Suppressor macrophage treated with lipopolysaccharide for 4 hours (primary cell): ENCODE measurements at regions not wholly inside any gene's neighbourhood (a gene's known extent, or its start where the extent isn't known, plus 50 kb on each side); places are given as distances from the start of the nearest gene placed in this dataset.
"Not testable (repeated sequence)": the region's sequence is repeated elsewhere in the genome, so short reads cannot be mapped to it uniquely, and the experiment has no call there.

Source experiments
- DNase-seq: peaks from one replicate; pipeline ENCODE4 v3.0.0-alpha.2; 2020

DNA sequence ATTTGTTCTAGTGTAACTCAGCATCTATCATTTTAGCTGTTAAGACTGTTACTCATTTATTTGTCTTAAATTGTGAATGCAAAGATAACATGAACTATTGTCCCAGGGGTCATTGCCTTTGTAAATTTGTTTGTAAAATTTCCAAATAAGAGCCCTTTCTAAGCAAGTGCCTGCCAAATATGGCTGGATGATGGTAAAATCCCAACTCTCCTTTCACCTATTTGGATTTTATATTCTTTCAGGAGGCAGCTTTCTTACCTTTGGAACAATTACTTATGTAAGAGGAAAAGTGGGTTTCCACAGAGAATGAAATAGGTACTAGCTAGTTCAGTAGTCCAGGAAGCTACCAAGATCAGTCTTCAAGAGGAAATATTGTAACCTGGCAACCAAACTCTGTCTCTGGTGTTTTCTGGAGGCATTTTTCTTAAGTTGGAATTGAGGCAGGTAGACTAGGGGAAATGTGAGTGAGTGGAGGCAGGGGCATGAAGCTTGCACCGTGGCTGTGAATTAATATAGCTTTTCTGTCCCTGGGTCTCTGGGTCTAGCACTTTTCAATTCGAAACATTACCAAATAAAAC lies 88.5 kb upstream of the XIST start:
- no peak for DNase-seq

DNA sequence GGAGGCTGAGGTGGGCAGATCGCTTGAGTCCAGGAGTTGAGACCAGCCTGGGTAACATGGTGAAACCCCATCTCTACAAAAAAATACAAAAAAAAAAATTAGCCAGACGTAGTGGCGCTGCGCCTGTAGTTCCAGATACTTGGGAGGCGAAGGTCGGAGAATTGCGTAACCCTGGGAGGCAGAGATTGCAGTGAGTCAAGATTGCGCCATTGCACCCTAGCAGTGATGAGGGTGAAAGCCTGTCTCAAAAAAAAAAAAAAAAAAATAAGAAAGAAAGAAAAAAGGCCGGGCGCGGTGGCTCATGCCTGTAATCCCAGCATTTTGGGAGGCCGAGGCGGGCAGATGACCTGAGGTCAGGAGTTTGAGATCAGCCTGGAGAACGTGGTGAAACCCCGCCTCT lies 85.3 kb upstream of the XIST start:
- DNase-seq: peak; percentile 76

DNA sequence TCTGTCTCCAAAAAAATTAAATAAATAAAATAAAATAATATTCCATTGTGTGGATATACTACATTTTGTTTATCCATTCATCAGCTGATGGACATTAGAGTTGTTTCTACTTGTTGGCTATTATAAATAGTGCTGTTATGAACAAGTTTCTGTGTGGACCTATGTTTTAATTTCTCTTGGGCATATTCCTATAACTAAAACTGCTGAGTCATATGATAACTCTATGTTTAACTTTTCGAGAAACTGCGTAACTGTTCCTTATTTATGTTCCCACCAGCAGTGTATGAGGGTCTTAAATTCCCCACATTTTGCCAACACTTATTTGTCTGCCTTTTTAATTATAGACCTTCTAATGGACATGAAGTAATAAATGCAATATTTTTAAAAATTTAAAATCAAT lies 80.0 kb upstream of the XIST start:
- no peak for DNase-seq

DNA sequence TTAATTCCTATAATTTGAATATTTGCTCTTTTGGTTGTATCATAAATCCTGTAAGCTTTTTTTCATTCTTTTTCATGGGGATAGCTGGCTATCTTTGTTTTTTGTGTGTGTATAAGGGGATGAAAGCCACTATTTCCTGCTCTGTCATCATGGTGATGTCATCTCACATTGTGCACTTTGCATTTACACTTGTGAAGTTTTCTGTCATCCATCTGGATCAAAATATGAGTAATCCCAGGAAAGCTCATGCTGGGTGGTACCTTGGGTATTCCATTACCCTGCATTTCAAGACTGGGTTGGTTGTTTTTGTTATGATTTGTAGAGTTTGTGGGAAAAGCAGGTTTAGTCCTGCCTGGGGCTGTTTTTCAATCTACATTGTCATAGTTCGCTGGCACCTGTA lies 77.8 kb upstream of the XIST start:
- DNase-seq: no peak

DNA sequence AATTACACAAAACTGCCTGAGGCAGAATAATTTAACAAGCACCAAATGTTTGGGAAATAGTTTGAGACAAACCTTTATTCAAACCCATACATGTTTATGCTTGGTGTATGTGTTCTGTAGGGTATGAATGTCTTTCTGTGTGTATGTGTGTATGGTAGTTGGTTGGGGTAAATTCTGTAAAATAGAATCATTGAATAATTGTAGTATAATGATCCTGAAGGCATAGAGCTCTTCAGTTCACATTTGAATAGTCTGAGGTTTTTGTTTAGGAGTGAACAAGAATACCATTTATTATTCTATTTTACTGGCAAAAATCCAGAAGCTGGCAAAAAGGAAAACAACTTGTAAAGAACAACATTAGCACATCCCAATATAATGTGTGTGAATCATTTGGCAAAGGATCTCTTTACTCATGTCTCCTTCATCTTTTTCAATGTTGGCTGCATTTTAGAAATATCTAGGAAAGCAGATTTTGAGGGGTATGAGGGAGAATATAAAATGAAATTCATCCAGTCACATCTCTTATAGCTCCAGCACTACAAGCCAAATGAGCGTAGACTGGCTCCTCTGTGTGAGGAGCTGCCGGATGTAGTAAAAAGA lies 70.4 kb upstream of the XIST start:
- no peak for DNase-seq

DNA sequence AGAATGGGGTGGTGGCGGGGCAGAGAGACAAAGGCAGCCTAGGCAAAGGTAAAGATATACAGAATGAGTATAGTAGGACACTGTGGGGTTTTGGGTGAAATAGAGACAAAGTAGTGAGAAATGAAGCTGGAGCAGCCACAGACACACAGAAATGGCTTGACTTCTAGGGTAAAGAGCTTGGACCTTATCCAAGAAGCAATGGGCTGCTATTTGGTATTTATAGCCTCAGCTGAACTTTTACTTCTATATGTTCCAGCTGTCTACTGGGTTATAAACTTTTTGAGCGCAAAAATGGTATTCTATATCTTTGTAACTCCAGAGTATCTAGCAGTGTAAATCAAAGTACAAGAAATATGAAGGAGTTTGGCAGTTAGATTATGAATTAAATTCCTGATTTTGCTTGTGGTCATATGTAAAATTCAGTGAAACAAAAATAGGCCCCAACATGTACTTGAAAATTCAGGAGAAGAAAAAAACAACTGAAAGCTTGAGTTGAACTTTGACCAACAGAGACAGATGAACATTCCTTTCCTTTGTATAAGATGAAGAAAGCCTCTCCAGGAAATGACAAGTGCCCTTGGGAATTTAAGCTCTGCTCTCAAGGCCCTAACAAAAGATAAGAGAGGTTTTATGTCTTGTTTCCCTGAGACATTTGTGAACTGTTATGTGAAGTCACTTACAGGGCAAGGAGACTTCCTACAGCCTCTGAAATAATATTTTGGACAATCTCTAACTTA lies 64.6 kb upstream of the XIST start:
- no peak for DNase-seq

DNA sequence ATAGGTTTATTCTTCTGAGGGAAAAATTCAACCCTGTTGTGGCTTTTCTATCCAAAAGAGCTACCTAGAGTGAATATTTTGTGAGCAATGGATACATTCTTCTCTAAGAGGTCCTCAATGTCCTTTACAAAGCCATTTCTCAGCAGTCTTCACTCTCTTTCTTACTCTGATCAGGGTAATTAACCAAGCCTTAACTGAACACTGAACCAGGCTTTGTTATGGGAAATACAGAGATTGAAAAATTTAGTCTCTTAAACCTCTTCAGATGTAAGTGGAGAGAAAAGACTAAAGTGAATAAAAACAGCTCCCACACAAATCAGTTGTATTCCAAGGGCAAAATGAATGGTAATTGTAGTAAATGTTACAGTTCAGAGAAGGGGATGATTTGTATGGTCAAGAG lies 64.0 kb upstream of the XIST start:
- DNase-seq: no peak

DNA sequence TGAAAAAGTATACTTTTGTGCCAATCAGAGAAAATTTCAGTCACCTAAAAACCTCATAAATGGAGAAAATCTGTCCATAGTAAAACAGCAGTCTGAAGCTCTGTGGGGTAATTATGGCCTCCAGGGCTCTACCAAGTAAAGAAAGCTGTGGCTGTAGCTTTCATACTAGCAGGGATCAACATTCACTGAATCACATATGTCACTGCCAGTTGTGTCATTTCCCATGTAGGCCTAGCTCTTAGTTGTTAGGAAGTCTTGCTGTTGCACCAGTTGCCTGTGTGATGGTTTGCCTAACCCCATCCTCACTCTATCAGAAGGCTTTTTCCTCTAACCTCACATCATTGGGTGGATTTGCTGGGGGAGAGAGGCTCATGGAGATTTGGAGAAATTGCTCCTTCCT lies 62.3 kb upstream of the XIST start:
- not testable (repeated sequence) for DNase-seq

DNA sequence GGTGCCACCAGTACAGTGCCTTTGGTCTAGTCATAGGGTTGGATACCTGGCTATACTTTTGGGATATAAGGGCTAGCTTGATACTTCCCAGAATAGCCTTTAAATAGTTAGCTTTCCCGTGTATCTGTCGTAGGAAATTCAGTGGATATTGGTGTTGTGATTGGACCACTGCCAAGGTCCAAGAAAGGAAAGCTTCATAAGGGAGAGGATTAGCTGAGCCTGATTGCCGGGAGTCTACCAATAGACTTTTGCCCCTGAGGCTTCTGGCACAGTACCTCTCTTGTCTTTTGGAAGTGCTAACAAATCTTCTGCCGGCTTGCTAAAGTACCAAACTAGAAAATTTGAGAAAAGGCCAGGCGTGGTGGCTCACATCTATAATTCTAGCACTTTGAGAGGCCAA lies 61.1 kb upstream of the XIST start:
- no peak for DNase-seq

DNA sequence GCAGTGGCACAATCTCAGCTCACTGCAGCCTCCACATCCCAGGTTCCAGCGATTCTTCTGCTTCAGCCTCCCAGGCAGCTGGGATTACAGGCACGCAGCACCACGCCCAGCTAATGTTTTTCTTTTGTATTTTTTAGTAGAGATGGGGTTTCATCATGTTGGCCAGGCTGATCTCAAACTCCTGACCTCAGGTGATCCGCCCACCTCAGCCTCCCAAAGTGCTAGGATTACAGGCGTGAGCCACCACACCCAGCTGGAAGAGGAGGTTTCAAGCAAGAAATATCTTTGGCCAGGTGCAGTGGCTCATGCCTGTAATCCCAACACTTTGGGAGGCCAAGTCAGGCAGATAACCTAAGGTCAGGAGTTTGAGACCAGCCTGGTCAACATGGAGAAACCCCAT lies 59.4 kb upstream of the XIST start:
- DNase-seq: not testable (repeated sequence)

DNA sequence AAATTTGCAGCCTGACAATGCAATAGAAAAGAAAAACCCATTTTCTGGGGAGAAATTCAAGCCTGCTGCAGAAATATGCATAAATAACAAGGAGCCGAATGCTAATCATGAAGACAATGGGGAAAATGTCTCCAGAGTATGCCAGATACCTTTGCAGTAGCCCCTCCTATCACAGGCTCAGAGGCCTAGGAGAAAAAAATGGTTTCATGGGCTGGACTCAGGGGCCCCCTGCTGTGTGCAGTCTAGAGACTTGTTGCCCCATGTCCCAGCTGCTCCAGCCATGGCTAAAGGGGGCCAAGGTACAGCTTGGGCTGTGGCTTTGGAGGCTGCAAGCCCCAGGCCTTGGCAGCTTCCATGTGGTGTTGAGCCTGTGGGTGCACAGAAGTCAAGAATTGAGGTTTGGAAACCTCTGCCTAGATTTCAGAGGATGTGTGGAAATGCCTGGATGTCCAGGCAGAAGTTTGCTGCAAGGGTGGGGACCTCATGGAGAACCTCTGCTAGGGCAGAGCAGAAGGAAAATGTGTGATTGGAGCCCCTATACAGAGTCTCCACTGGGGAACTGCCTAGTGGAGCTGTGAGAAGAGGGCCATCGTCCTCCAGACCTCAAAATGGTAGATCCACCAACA lies 53.3 kb upstream of the XIST start:
- not testable (repeated sequence) for DNase-seq

DNA sequence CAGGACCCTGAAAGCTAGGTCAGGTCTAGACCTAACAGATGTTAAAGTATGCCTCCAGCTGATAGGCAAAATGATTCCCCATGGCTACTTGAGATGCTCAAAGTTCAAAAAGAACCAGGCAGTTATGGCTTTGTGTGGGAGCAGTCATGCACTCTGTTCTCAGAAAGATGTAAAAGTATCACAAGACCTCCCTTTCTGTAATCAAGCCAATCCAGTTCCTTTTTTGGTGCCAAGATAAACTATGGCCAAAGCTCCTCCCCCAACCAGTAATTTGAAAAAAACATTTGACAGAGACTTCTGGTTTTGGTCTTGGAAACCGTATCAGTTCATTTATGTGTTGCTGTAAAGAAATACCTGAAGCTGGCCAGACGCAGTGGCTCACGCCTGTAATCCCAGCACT lies 51.4 kb upstream of the XIST start:
- DNase-seq: peak; percentile 2
